ENCODE measurements at regions not wholly inside any gene's neighbourhood (a gene's known extent, or its start where the extent isn't known, plus 50 kb on each side); places are given as distances from the start of the nearest gene placed in this dataset.

GRCh38 chr21:16644685-16645084, 868.2 kb upstream of the CXADR start:
- no peak for DNase-seq (ENCODE audit: low read depth)

- no peak for DNase-seq (ENCODE audit: low read depth)
These were observed 862.0 kb upstream of the CXADR start for GRCh38 chr21:16650714-16651366.

- no peak for DNase-seq (ENCODE audit: low read depth)
These were observed 860.9 kb upstream of the CXADR start for GRCh38 chr21:16651956-16652355.

GRCh38 chr21:16663436-16663835, 849.4 kb upstream of the CXADR start:
- no peak for DNase-seq (ENCODE audit: low read depth)

GRCh38 chr21:16667395-16667794, 845.4 kb upstream of the CXADR start:
- no peak for DNase-seq (ENCODE audit: low read depth)

- DNase-seq (ENCODE audit: low read depth) = no peak
These were observed 837.9 kb upstream of the CXADR start for GRCh38 chr21:16674949-16675348.

GRCh38 chr21:16676391-16676790, 836.5 kb upstream of the CXADR start:
- DNase-seq (ENCODE audit: low read depth) = no peak

- no peak for DNase-seq (ENCODE audit: low read depth)
These were observed 834.2 kb upstream of the CXADR start for GRCh38 chr21:16678429-16679160.

- DNase-seq (ENCODE audit: low read depth) = no peak
These were observed 817.8 kb upstream of the CXADR start for GRCh38 chr21:16695074-16695473.

- DNase-seq (ENCODE audit: low read depth) = no peak
These were observed 805.6 kb upstream of the CXADR start for GRCh38 chr21:16707274-16707673.

- DNase-seq (ENCODE audit: low read depth) = no peak
These were observed 804.6 kb upstream of the CXADR start for GRCh38 chr21:16708101-16708835.

GRCh38 chr21:16709866-16710550, 802.8 kb upstream of the CXADR start:
- DNase-seq (ENCODE audit: low read depth) = no peak

GRCh38 chr21:16711757-16712156, 801.1 kb upstream of the CXADR start:
- DNase-seq (ENCODE audit: low read depth) = no peak

GRCh38 chr21:16713331-16714117, 799.3 kb upstream of the CXADR start:
- DNase-seq (ENCODE audit: low read depth) = no peak

GRCh38 chr21:16740511-16740910, 772.3 kb upstream of the CXADR start:
- no peak for DNase-seq (ENCODE audit: low read depth)

- no peak for DNase-seq (ENCODE audit: low read depth)
These were observed 771.6 kb upstream of the CXADR start for GRCh38 chr21:16741141-16741665.

- DNase-seq (ENCODE audit: low read depth) = no peak
These were observed 770.7 kb upstream of the CXADR start for GRCh38 chr21:16742131-16742641.

GRCh38 chr21:16742741-16743140, 770.1 kb upstream of the CXADR start:
- DNase-seq (ENCODE audit: low read depth) = no peak

- no peak for DNase-seq (ENCODE audit: low read depth)
These were observed 769.5 kb upstream of the CXADR start for GRCh38 chr21:16743317-16743716.

- no peak for DNase-seq (ENCODE audit: low read depth)
These were observed 761.9 kb upstream of the CXADR start for GRCh38 chr21:16750926-16751325.
